Karpas-422 (cell line): ENCODE measurements at regions not wholly inside any gene's neighbourhood (a gene's known extent, or its start where the extent isn't known, plus 50 kb on each side); places are given as distances from the start of the nearest gene placed in this dataset.

Experiments
- DNase-seq: peaks from one replicate; pipeline ENCODE4 v3.0.0-alpha.2; 2015
- H2AFZ ChIP-seq: fragments of 200-600 bp; sonication (generic); 2 replicates; pipeline ENCODE4 v1.6.1; 2014; ENCODE audit warnings: antibody characterized with exemption, low read length, mixed read lengths
- H3K27ac ChIP-seq: fragments of 200-600 bp; sonication (generic); 2 replicates; pipeline ENCODE4 v1.5.1; 2014; ENCODE audit warnings: mild to moderate bottlenecking, low read length, moderate library complexity
- H3K27me3 ChIP-seq: fragments of 200-600 bp; sonication (generic); 2 replicates; pipeline ENCODE4 v1.6.1; 2014; ENCODE audit warnings: low read length, mixed read lengths
- H3K36me3 ChIP-seq: fragments of 200-600 bp; sonication (generic); 2 replicates; pipeline ENCODE4 v1.6.1; 2014; ENCODE audit warnings: low read length, mixed read lengths; ENCODE audit not compliant: insufficient read depth
- H3K4me1 ChIP-seq: fragments of 200-600 bp; sonication (generic); 2 replicates; pipeline ENCODE4 v1.6.1; 2014; ENCODE audit warnings: mild to moderate bottlenecking, low read length, mixed read lengths
- H3K4me2 ChIP-seq: fragments of 200-600 bp; sonication (generic); 2 replicates; pipeline ENCODE4 v1.6.1; 2014; ENCODE audit warnings: low read length, low read depth, mild to moderate bottlenecking; ENCODE audit not compliant: poor library complexity, severe bottlenecking
- H3K4me3 ChIP-seq: fragments of 200-600 bp; sonication (generic); 2 replicates; pipeline ENCODE4 v1.5.1; 2014; ENCODE audit warnings: mild to moderate bottlenecking, antibody characterized with exemption, low read length, mixed read lengths
- H3K79me2 ChIP-seq: fragments of 200-600 bp; sonication (generic); 2 replicates; pipeline ENCODE4 v1.6.1; 2014; ENCODE audit warnings: mild to moderate bottlenecking, low read length, mixed read lengths
- H3K9ac ChIP-seq: fragments of 200-600 bp; sonication (generic); 2 replicates; pipeline ENCODE4 v1.6.0; 2014; ENCODE audit warnings: low read length
- H3K9me2 ChIP-seq: fragments of 200-600 bp; sonication (generic), shearing (Covaris generic); replicated peaks from 2 replicates; pipeline ENCODE4 v1.6.0; 2014; ENCODE audit warnings: mild to moderate bottlenecking, low read length, moderate library complexity; ENCODE audit not compliant: insufficient read depth
- H3K9me3 ChIP-seq: fragments of 300-700, 200-600 bp; sonication (generic); 2 replicates; pipeline ENCODE4 v1.6.1; 2014; ENCODE audit warnings: low read length, mixed read lengths
- H4K20me1 ChIP-seq: fragments of 200-600 bp; sonication (generic); 2 replicates; pipeline ENCODE4 v1.6.1; 2014; ENCODE audit warnings: mild to moderate bottlenecking, antibody characterized with exemption, low read length, low read depth; ENCODE audit not compliant: insufficient read depth

- Histone ChIP-seq H3K27ac (no peak overlapping the region), H3K9me3 (no peaks in the 10 kb centered on the region), H2AFZ (no peak overlapping the region), H3K36me3 (no peaks in the 10 kb centered on the region), H3K79me2 (no peaks in the 10 kb centered on the region), H3K4me3 (no peak overlapping the region), H3K9me2 (0 out of 2 replicates have a peak, but pooled peaks cover 3% of the 10 kb centered on the region), H4K20me1 (no peaks in the 10 kb centered on the region), H3K4me1 (no peaks in the 10 kb centered on the region), H3K27me3 (no peaks in the 10 kb centered on the region), H3K4me2 (no peak overlapping the region), H3K9ac (no peak overlapping the region)
- DNase-seq: no peak
These were observed 546.9 kb upstream of the RIOK2 start for GRCh38 chr5:97729938-97730337.

DNA sequence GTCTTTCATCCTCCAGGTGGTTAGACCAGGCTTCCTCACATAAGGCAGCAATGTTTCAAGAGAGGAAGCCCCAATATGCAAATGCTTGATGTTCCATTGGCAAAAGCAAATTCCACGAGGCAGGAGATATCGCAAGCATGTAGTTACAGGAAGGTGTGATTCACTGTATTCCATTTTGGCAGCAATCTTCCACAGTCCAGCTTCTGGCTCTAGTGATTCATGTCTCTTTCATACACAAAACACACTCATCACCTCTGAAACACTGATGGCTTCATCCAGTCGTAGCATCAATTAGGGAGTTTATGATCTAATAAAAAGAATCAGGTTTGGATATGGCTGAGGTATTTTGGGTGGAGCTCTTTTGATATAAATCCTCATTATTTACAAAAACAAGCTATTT lies 552.2 kb upstream of the RIOK2 start:
- H4K20me1 ChIP-seq: no peaks in the 10 kb centered on the region
- no peaks in the 10 kb centered on the region for H3K79me2 ChIP-seq
- H3K4me1 ChIP-seq: no peaks in the 10 kb centered on the region
- H3K9me2 ChIP-seq: 0 out of 2 replicates have a peak, but pooled peaks cover 4% of the 10 kb centered on the region
- no peaks in the 10 kb centered on the region for H3K9me3 ChIP-seq
- DNase-seq: no peak
- no peak overlapping the region for H2AFZ ChIP-seq
- H3K27ac ChIP-seq: no peak overlapping the region
- H3K4me3 ChIP-seq: no peak overlapping the region
- no peak overlapping the region for H3K9ac ChIP-seq
- H3K27me3 ChIP-seq: no peaks in the 10 kb centered on the region
- no peaks in the 10 kb centered on the region for H3K36me3 ChIP-seq
- no peak overlapping the region for H3K4me2 ChIP-seq

GRCh38 chr5:97737608-97738007 lies 554.6 kb upstream of the RIOK2 start:
- Histone ChIP-seq H4K20me1 (no peaks in the 10 kb centered on the region), H3K4me1 (no peaks in the 10 kb centered on the region), H3K9ac (no peak overlapping the region), H3K9me3 (no peaks in the 10 kb centered on the region), H3K4me3 (no peak overlapping the region), H3K79me2 (no peaks in the 10 kb centered on the region), H3K36me3 (no peaks in the 10 kb centered on the region), H2AFZ (no peak overlapping the region), H3K9me2 (0 out of 2 replicates have a peak, but pooled peaks cover 4% of the 10 kb centered on the region), H3K27ac (no peak overlapping the region), H3K4me2 (no peak overlapping the region), H3K27me3 (no peaks in the 10 kb centered on the region)
- no peak for DNase-seq

DNA sequence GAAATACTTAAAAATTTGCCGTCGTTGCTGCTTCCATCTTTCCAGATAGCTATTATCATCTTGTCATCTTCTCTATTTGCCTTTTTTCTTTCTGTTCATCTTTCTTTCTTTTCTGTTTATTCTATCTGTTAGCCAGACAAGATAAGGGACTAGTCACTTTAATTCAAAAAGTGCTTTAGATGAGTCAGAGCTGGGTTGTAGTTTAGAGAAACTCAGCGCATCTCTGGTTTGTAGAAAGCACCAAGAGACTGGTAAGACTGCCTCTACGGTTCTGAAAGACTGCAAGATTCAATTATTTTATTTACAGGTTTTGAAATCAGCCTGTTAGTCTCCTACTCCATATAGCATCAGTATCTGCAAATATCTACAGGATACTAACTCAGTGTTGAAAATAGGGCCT lies 562.8 kb upstream of the RIOK2 start:
- Histone ChIP-seq H3K4me2 (no peak overlapping the region), H3K27ac (no peak overlapping the region), H3K9me2 (no peaks in the 10 kb centered on the region), H3K27me3 (no peaks in the 10 kb centered on the region), H3K9me3 (no peaks in the 10 kb centered on the region), H3K36me3 (no peaks in the 10 kb centered on the region), H3K4me3 (no peak overlapping the region), H4K20me1 (no peaks in the 10 kb centered on the region), H3K4me1 (no peaks in the 10 kb centered on the region), H3K9ac (no peak overlapping the region), H2AFZ (no peak overlapping the region), H3K79me2 (no peaks in the 10 kb centered on the region)
- no peak for DNase-seq

DNA sequence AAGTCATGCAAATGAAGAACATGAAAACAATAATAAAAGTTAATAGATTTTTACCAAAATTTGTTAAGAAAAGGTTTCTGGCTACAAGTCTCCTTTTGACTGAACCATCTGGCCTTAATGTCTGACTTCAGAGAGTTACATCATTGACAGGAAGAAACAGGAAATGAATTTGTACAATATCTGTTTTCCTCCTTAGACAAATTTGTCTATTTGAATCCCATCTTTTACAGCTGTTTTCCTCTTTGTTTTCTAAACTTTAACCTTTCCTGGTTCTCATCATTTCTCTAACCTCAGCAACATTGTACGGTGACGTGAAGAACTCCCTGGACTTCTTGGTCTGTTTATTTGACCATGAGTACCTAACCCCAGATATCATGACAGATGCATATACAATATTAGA lies 567.5 kb upstream of the RIOK2 start:
- Histone ChIP-seq H3K4me3 (no peak overlapping the region), H2AFZ (no peak overlapping the region), H3K27me3 (no peaks in the 10 kb centered on the region), H3K79me2 (no peaks in the 10 kb centered on the region), H3K4me1 (no peaks in the 10 kb centered on the region), H3K27ac (no peak overlapping the region), H3K36me3 (no peaks in the 10 kb centered on the region), H3K9me2 (no peaks in the 10 kb centered on the region), H3K4me2 (no peak overlapping the region), H3K9me3 (no peaks in the 10 kb centered on the region), H4K20me1 (no peaks in the 10 kb centered on the region), H3K9ac (no peak overlapping the region)
- no peak for DNase-seq

DNA sequence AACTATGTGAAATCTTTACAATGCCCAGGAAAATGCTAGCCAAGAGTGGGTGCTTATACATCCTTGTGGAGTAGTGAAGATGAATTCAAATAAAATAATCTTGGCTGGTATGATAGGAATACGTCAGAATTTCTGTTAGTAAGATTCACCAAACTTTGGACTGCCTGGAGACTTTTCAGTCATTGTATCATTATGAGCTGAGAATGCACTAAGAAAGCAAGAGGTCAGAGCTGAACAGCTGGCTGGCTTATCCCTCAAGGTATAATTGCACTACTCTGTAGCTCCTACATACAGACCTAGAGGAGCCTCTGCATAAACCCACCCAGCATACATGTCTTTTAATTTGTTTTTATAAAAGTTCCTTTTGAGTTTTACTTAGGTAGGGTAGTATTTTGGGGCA lies 568.5 kb upstream of the RIOK2 start:
- Histone ChIP-seq H3K9me3 (no peaks in the 10 kb centered on the region), H3K4me1 (no peaks in the 10 kb centered on the region)

GRCh38 chr5:97752871-97753270 lies 569.8 kb upstream of the RIOK2 start:
- no peaks in the 10 kb centered on the region for H3K27me3 ChIP-seq

More for the DNA sequence above, 568.5 kb upstream of the RIOK2 start:
- no peak overlapping the region for H3K4me2 ChIP-seq
- no peak overlapping the region for H2AFZ ChIP-seq
- H3K9me2 ChIP-seq: no peaks in the 10 kb centered on the region
- no peaks in the 10 kb centered on the region for H3K79me2 ChIP-seq
- no peaks in the 10 kb centered on the region for H3K36me3 ChIP-seq
- DNase-seq: no peak
- no peak overlapping the region for H3K27ac ChIP-seq
- H4K20me1 ChIP-seq: no peaks in the 10 kb centered on the region
- H3K4me3 ChIP-seq: no peak overlapping the region
- H3K9ac ChIP-seq: no peak overlapping the region
- H3K27me3 ChIP-seq: no peaks in the 10 kb centered on the region

GRCh38 chr5:97762483-97762882 lies 579.4 kb upstream of the RIOK2 start:
- no peaks in the 10 kb centered on the region for H3K4me1 ChIP-seq
- no peak overlapping the region for H3K4me2 ChIP-seq
- no peak overlapping the region for H3K27ac ChIP-seq
- no peaks in the 10 kb centered on the region for H3K27me3 ChIP-seq
- no peak overlapping the region for H2AFZ ChIP-seq
- no peaks in the 10 kb centered on the region for H3K9me2 ChIP-seq
- H3K36me3 ChIP-seq: no peaks in the 10 kb centered on the region
- no peak overlapping the region for H3K4me3 ChIP-seq
- H3K79me2 ChIP-seq: no peaks in the 10 kb centered on the region
- H3K9me3 ChIP-seq: no peaks in the 10 kb centered on the region
- H4K20me1 ChIP-seq: no peaks in the 10 kb centered on the region
- DNase-seq: no peak
- no peak overlapping the region for H3K9ac ChIP-seq

More at GRCh38 chr5:97752871-97753270, 569.8 kb upstream of the RIOK2 start:
- no peak for DNase-seq
- no peaks in the 10 kb centered on the region for H3K9me2 ChIP-seq
- H3K79me2 ChIP-seq: no peaks in the 10 kb centered on the region
- H2AFZ ChIP-seq: no peak overlapping the region
- H3K9ac ChIP-seq: no peak overlapping the region
- H3K9me3 ChIP-seq: no peaks in the 10 kb centered on the region
- H3K4me3 ChIP-seq: no peak overlapping the region
- no peaks in the 10 kb centered on the region for H3K4me1 ChIP-seq
- H3K27ac ChIP-seq: no peak overlapping the region
- H3K36me3 ChIP-seq: no peaks in the 10 kb centered on the region
- no peaks in the 10 kb centered on the region for H4K20me1 ChIP-seq
- H3K4me2 ChIP-seq: no peak overlapping the region

GRCh38 chr5:97764700-97765099 lies 581.7 kb upstream of the RIOK2 start:
- no peaks in the 10 kb centered on the region for H3K9me3 ChIP-seq
- H4K20me1 ChIP-seq: no peaks in the 10 kb centered on the region
- no peaks in the 10 kb centered on the region for H3K27me3 ChIP-seq
- H3K9me2 ChIP-seq: no peaks in the 10 kb centered on the region
- no peak for DNase-seq
- H3K4me2 ChIP-seq: no peak overlapping the region
- H3K4me1 ChIP-seq: no peaks in the 10 kb centered on the region
- no peak overlapping the region for H3K4me3 ChIP-seq
- H3K79me2 ChIP-seq: no peaks in the 10 kb centered on the region
- H3K27ac ChIP-seq: no peak overlapping the region
- H3K36me3 ChIP-seq: no peaks in the 10 kb centered on the region
- no peak overlapping the region for H3K9ac ChIP-seq
- no peak overlapping the region for H2AFZ ChIP-seq
